Fibroblast of gingiva (primary cell): ENCODE measurements at regions not wholly inside any gene's neighbourhood (a gene's known extent, or its start where the extent isn't known, plus 50 kb on each side); places are given as distances from the start of the nearest gene placed in this dataset.

Source experiments
- DNase-seq: peaks from one replicate; pipeline ENCODE4 v3.0.0-alpha.2; 2011; ENCODE audit warnings: low read depth

GRCh38 chr1:94734963-94735901, 84.9 kb upstream of the SLC44A3 start:
- no peak for DNase-seq

- DNase-seq, result no peak
These were observed 88.3 kb upstream of the SLC44A3 start for GRCh38 chr1:94731891-94732290.

- DNase-seq, result no peak
These were observed 89.7 kb upstream of the SLC44A3 start for GRCh38 chr1:94730450-94730849.

- peak; percentile 69 for DNase-seq
These were observed 90.9 kb upstream of the SLC44A3 start for GRCh38 chr1:94729267-94729666.

DNA sequence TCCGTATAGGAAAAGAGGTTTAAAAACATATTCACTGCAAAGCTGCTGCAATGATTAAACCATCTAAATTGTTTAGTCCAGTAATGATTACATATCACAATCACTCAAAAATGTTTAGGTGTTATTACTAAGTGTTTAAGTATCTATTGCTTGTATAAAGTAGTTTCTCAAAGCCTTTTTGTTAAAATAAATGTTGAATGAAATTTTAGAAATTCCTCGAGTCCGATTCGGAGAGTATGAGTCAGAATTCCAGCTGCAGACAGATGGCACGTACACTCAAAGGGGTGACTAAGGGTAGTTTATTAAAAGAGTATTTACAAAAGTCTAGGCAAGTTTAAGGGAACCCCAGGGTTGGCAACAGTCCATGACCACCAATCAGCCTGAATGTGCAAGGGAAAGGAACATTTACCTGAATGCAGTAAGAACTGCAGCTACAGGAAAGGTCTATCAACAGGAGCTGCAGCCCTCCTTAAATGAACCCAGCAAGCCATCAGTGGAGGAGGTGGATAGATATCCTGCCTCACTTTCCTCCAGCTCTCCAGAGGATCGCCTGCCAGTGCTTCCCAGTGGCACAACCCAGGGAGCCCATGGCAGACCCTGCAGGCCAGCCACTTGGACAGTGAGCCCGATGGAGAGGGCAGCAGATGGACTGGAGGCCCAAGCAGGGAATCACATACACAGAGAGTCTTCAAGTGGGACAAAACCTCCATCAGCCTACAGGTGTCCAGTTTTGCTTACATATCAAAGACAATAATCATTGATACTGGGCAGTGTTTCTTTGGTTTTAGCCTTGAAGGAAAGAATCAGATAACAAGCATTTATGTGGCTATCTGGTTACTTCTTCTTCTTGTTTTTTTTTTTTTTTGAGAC, 92.1 kb upstream of the SLC44A3 start:
- peak; percentile 68 for DNase-seq

DNA sequence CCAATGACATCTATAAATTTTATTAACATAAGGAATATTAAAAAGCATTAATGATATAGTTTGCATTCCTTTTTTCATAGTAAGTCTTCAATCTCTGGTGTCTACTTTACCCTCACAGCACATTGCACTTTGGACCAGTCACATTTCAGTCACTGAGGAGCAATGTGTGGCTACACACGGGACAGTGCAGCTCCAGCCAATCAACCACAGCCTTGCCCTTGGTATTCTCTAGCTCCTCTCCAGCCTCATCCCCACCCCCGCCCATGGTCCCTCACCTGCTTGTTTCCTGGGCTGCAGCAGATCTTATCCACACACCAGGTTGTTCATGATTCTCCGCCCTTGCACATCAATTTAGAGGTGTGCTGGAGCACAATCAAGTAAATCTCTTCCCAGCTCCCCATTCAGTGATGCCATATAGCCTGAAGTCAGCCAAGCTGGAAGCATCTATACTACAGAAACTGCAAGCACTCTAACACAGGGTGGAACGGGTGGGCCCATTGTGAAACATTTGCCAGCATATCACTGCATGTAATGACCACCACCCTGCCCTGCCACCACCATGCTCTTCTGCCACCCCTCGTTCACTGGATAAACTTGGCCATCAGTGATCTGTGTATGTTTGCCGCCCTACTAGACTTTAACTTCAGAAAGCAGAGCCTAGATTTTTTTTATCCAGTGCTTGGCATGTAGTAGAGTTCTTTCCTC, 93.0 kb upstream of the SLC44A3 start:
- no peak for DNase-seq

- no peak for DNase-seq
These were observed 94.6 kb upstream of the SLC44A3 start for GRCh38 chr1:94725566-94725965.

- DNase-seq, result no peak
These were observed 96.3 kb upstream of the SLC44A3 start for GRCh38 chr1:94723894-94724293.

GRCh38 chr1:94723463-94723862, 96.7 kb upstream of the SLC44A3 start:
- DNase-seq, result no peak

DNA sequence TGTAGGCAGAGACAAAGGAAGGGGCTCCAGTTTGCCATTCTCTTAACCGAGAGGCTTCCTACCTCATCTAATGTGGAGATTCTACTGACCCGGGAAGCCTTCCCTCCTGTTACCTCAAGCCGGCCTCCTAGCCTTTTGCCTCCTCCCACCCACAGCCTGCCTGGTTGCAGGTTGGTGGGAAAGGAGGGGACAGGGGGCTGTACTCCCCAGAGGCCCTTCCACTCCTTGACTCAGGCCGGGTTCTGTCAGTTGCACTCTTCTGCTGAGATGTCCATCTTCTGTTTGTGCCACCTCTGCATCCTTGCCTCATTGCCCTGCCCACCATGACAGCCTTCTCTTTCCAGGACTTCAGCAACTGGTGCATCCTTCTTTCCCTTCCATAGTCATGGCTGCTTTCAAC, 98.0 kb upstream of the SLC44A3 start:
- no peak for DNase-seq

DNA sequence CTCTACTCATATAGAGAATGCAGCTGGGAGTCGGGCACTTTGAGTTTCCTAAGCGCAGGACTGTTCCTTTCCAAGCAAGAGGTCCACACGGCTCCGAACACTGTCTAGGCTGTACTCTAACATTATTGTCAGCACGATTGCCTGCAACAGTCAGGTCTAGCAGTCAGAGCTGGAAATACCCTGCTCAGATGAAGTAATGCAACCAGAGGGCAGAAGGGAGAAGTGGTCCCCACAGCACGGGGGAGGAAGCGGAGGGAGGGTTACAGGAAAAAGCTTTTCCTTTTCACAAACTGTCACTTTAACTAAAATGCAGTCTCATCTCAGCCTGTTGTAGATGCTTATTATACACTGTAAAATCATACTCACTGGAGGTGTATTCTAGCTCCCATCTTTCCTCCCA, 98.9 kb upstream of the SLC44A3 start:
- DNase-seq, result no peak

DNA sequence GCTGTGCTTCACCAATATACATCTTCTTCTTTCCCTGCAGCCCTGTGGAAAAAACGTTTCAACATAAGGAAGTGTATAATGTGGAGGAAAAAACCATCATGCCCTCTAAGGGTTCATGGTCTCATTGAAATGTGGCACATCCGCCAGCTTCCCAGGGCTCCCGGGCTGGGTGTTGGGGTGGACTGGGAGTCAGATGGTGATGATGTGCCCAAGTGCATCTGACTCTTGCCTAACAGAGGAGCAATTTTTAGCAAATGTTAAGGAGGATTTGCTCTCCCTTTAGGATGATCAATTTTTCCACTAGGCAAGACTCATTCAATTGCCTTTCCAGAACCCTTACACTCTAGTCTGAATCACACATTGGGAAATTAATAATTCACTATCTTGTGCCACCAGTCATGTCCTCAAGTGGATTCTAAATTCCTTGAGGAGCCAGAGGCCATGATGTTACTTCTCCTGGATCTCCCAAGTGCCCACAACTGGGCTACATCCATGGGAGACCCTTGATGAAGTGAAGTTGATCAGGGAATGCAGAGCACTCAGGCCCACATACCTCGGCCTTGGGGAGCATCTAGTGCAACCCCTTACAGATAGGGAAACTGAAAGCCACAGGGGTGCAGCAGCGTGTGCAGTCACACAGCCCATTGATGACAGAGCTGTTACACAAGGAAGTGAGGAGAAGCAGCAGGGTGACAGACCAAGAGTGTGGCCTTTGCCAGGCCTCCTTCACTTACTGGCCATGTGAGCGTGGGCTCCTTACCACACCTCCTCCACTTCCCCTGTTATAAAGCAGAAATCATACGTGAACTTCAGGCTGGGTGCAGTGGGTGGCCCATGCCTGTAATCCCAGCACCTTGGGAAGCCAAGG, 100.0 kb upstream of the SLC44A3 start:
- no peak for DNase-seq

DNA sequence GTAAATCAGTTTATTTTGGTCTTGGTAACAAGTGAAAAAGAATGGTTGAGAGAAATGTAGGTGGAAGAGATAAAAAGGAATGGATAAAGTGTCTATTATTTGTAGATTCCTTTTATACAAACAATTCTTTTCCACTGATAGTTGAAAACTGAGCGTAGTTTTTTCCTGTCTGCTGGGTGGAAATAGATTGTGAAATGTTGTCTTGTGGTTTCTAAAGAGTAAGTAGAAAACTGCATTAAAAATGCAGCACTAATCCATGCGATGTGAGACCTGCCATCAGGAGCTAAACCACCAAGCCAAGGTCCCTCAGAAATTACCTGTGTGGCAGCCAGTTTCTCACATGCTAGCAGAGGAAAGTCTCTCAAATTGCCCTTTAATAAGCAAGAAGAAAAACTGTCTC, 103.2 kb upstream of the SLC44A3 start:
- no peak for DNase-seq

DNA sequence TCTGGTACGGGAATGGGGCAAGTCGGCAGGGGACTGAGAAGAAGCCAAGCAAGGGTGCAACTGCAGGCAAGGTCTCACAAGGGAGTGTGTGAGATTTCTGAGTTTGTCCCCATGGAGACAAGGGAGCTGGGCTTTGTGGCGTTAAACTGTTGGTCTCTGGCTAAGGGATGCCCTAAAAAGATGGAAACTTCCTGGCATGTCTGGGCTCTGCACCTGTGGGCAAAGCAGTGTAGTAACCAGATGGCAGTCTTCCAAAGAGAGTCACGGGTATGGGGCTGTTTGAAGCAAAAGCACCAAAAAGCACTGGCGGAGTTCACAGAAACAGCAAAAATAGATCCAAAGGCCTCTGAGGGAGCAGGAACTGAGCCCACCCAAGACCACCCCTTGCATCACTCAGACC, 104.8 kb upstream of the SLC44A3 start:
- DNase-seq, result no peak

- no peak for DNase-seq
These were observed 105.6 kb upstream of the SLC44A3 start for GRCh38 chr1:94714552-94714951.

GRCh38 chr1:94714152-94714551, 106.0 kb upstream of the SLC44A3 start:
- no peak for DNase-seq

- DNase-seq, result peak; percentile 83
These were observed 106.5 kb upstream of the SLC44A3 start for GRCh38 chr1:94713472-94714141.

- DNase-seq, result peak; percentile 51
These were observed 110.1 kb upstream of the SLC44A3 start for GRCh38 chr1:94709891-94710581.

GRCh38 chr1:94708811-94709210, 111.3 kb upstream of the SLC44A3 start:
- no peak for DNase-seq

GRCh38 chr1:94708299-94708685, 111.9 kb upstream of the SLC44A3 start:
- DNase-seq, result no peak
